ENCODE measurements at regions not wholly inside any gene's neighbourhood (a gene's known extent, or its start where the extent isn't known, plus 50 kb on each side); places are given as distances from the start of the nearest gene placed in this dataset.

DNA sequence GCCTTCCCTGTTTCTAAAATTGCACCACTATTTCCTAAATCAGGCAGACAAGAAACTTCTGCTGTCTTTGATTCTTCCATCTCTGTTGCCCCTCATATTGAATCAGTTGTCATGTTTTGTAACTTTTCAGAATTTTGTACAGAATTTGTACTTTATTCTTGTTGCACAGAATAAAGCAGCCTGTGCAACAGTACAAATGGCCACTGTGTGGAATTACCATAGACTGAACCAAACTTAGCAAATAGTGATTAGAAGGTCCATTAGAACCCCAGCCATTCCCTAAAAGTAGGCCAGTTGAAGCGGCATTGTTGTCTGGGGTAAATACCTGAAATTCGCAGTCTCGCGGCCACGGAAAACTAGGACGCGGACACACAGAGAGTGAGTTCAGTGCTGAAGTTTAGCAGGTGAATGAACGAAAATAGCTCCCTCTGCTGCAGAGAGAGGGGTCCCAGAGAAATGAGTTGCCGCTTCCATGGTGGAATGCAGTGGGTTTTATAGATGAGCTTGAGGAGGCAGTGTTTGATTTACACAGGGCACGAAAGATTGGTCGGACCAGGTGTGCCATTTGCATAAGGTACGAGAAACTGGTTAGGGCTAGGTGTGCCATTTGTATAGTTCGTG, 71.8 kb downstream of the C4orf33 start:
- DNase-seq, result no peak

DNA sequence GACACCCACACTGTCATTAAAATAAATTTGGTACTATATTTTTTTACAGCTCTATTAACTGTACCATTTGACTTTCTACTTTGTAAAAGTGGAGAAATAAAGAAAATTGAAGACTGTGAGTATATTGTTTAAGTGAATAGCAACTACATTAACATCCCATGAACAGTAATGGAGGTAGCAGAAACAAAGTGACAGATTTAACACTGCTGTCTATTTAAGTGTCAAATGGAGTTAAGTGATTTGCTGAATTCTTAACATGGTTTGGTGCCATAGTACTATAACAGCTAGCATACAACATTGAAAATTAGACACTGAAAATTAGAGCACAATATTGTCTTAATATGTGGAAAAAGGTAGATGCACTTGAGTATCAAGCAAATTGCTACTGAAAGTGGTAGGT, 76.2 kb downstream of the C4orf33 start:
- no peak for DNase-seq

DNA sequence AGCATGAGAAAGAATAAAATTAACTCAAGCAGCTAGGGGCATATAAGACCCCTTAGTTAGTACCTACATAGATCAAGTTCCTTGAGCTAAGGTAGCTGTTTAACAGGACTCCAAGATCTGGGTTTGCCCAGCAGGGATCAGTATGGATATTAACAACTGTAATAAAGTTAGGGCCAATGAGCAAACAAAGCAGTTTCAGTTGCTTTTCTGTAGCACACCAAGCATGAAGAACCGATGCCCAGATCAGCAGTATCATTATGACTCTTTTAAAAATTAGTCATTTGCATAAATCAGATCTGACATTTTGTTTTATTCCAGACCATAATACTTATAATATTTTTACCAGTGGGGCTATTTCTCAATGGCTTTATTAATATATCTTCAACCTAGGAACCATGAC, 80.9 kb downstream of the C4orf33 start:
- DNase-seq, result no peak

DNA sequence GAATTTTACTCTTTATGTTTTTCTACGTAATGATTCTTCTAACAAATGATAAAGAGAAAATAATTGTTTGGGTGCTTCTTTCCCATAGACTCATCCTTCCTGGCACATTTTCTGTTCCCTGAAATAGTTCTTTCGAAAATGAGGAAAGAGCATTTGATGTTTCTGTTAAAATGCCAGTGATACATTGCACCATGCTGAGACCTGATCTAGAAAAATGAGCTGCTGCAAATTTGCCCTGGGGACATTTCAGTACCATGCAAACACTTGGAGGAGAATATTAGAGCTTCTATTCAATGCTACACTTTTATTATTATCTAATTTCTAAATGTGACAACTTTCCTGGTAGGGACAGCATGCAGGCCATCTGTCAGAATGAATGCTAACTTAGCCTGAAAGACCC, 83.3 kb downstream of the C4orf33 start:
- DNase-seq, result no peak

DNA sequence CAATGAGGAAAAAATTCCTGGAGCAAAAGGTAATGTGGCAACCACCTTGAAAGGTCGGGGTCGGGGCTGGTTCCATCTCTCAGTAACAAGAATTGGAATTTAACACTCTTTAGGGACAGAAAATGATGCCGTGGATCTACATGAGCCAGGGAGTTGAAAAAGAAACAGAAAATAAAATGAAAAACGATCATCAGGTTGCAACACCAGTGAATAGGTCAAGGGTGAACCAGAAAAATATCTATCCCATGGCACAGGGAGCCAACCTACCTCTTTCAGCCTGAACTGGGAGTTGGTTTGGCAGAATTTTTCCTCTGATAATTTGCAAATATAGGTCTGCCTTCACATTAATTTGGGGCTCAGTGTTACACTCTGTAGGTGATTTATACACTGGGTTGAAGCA, 93.7 kb downstream of the C4orf33 start:
- no peak for DNase-seq

DNA sequence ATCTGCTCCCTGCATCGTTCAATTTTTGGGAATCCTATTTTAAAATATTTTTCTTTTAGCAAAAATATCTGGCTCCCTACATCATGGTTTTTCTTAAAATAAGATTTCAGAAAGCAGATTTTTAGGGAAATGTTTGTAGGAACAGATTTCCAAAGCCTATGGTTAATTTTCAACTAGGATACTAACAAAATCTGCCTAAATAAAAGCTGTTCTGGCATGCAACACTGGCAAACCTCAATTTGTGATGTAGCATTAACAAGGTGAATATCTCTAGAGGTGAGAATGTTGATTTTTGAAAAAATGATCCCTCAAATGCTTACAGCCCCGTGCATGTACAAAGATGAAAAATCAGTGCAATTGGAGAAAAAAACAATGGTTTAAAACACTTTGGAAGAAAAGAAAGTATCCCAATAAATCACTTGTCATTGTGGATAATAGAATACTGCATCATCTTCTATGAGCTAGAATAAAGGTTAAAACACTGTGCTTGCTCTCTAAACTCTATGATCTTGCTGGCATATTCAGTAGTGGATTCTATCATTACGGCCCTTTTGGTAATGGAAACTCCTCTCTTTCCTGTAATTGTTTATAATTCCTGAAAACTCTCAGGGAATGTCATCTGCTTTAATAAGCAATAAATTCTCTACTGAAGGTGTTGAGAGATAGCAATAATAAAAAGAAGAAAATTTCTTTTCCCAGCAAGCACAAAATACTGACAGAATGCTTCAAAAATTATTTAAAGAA, 97.6 kb downstream of the C4orf33 start:
- no peak for DNase-seq

DNA sequence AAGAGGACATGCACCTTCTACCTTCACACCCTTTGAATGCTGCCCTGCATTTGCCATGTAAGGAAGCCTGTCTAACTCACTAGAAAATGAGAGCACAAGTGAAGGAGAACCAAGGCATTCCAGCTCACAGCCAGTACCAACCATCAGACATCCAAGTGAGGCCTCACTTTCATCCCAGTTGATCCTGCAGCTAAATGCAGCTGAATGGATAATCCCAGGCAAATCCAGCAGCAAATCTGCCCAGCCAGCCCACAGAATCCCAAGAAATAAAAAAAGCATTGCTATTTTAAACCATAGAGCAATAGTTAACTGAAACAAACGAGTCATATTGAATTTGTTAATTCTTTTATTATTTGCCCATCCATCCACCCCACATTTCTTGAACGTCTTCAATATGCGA, 112.5 kb downstream of the C4orf33 start:
- no peak for DNase-seq

DNA sequence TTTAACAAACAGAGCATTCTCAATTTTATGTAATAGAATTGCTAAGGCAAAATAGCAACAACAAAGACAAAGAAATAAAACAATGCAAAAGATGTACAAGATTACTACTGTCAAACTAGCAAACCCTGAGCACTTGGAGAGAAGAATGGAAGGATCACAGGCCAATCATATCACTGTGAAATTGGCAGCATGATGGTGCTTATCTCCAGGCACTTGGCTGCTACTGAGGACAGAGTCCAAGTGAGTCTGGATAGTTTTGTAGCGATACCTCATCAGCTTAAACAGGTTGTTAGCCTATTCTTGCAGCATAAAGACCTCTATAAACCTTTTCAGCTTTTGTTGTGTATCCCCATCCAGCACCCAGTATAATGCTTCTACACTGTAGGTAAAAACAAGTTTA, 117.7 kb downstream of the C4orf33 start:
- no peak for DNase-seq

DNA sequence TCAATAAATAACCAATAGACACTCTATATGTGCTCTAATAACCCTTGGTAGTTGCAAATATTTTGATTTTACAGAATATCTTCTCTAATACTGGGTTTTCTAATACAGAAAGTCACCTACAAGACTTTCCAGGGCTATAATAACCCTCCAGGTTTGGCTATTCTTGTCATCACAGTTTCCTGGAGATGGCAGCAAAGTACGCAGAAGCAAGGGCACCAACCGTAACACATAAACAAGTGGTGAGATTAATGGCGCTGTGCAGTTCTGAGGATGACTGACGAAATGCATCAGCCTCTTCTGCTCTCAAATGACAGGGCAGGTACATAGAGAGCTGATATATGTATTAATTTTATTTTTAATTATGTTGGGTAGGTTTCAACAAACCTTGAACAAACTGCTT, 122.4 kb downstream of the C4orf33 start:
- DNase-seq, result no peak

DNA sequence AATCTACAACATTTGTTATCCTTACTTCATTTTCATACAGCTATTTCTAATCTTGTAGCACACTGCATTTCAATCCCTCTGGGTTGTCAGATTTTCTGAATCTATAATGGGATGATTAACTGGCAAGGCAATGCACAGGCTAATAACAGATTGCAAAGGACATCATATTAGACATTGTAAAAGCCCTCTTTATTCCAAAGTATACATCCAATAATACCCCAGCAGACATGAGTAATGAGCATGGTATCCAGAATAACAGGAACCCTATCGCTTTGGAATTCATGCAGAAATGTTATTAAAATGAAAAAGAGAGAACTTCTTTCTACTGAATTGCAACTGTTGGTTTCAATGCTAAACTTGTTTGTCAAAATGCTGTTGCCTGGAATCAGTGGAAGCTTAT, 122.9 kb downstream of the C4orf33 start:
- no peak for DNase-seq

DNA sequence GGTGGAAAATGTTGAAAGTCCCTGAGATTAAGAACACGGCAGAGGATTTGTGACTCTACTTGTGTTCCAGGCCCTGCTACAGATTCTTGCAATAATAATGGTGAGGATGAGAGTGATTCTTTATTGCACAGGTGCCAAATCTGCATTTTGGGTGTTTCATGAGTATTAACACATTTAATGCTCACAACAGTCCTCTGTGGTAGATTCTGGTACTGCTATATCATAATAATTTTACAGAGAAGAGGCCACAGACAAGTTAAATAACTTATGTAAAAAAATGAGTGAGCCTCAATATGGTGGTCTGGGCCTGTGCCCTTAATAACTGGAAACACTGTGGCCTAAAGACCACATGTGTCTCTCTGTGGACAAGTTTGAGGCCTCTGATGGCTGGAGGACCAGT, 124.3 kb downstream of the C4orf33 start:
- no peak for DNase-seq

DNA sequence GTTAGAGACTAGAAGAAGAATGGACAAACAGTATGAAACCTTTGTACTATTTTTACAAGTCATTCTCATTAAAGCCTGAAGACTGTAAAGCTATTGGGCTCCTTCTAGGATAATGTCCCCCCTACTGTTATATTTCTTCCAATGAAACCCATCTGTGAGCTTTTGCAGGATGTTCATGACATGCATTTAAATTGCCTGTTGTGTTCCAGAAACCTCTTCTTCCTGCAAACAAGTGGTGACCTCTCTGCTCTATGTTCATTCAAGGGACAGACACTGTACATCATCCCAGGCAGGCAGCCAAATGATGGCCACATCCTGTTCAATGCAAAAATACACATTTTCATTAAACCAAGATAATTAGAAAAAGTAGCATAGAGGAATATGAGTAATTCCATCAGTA, 128.0 kb downstream of the C4orf33 start:
- no peak for DNase-seq

DNA sequence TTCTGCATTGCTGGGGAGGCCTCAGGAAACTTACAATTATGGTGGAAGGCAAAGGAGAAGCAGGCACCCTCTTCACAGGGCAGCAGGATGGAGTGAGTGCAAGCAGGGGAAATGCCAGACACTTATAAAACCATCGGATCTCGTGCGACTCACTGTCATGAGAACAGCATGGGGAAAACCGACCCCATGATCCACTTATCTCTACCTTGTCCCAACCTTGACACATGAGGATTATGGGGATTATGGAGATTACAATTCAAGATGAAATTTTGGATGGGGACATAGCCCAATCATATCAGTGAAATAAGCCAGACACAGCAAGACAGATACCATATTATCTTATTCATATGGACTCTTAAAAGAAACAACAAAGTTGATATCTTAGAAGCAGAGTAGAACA, 134.9 kb downstream of the C4orf33 start:
- DNase-seq, result no peak

DNA sequence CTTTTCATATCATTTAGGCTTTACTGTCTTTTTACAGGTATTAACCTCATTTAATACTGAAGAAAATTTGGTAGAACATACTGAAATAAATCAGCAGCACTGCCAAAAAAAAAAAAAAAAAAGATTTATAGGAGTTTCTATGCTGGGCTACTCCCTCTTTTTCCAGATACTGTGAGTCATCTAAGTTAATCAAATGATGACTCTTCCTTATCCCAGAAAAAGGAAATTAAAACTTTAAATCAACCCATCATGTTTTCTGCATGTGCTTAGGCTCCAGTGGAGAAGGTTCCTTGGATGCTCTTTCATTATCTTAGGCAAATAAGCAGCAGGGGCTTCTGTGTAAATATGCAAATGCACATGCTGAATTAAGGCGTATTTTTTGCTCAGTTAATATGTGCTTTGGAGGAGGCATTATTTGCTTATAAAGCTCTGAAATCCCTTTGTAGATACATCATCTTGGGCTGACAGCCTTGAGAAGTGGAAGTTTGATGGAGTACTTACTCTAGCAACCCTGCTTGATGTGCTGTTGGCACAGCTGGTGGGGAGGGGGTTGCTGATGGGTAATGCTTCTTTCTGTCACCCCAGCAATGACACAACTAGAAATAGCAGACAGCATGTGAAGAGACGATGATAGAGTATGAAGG, 136.1 kb downstream of the C4orf33 start:
- DNase-seq, result no peak

DNA sequence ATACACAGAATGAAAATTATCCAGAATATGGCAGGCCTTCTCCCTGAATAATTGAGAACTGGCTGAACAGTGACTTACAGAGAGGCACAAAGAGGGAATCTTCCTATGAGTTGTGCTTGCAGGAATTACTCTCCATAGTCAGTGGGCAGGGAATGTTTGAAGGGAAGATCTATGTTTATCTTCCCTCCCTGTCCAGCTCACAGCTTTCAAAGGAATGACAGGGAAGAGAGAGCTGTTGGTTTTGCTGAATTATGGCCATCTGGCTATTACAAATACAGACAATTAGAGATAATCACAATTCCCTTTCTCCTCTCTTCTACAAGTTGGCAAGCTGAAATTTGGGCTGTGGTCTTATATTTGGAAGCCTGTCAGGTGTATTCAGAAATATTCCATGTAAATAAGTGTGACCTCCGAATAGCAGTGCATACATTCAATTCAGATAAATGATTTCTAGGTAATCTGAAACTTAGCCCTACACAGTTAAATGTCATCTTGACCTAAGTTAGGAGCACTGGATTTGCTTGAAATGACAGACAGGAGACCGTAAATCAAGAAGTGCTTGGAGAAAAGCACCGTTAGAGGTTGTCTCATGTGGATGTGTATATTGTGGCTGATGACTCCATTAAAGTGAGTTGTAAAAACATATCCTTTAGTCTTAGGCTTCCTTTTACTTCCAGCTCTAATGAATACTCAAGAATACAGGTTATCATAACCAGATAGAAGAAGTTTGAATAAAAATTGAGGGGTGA, 136.8 kb downstream of the C4orf33 start:
- DNase-seq, result no peak

DNA sequence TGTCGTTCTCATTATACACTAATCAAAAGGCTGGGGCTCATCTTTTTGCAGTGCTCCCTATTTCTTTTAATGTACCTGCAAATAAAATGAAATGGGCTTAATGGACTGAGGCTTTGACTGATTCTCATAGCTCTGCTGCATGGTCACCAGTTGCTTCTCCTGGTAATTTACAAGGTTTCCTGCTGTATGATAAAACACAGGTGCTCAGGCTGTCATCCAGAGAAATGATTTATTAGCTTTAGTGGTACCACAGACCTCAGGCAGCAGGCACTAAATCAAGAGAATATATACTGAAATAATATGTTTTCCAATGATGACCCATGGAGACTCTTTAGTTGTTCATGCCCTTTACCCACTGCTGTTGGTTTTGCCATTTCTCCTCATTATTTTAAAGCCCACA, 137.7 kb downstream of the C4orf33 start:
- no peak for DNase-seq

DNA sequence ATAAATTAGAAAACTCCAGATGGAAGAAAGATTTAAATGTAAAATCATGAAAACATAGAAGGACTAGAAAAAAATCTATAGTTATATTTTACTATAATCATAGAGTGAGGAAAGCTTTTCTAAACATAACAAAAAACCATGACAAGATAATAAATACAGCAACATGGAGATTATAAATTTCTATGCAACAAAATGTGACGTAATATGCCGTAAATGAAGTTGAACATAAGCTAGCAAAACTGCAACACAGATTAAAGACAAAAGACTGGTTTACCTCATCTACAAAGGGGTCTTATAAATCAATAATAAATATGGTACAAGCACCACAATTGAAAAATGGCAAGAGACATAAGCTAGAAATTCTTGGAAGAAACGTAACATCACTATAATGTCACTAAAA, 140.4 kb downstream of the C4orf33 start:
- no peak for DNase-seq

DNA sequence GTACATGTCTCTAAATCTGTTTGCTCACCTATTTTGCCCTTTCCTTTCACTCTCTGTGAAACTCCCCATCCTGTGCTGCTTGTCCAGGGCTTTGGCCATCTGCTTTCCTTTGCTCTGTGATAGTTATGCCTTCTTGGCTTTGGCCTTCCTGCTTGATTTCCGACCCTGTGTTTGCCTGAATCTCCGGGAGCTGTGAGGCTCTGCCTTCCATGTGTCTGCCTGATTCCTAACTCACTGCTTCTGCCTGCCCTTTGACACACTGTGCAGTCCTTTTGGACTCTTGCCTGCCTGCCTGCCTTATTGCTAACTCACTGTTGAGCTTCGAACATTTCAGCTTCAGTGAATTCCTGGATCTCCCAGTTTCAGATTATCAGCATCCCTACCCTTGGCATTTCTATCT, 143.1 kb downstream of the C4orf33 start:
- no peak for DNase-seq

DNA sequence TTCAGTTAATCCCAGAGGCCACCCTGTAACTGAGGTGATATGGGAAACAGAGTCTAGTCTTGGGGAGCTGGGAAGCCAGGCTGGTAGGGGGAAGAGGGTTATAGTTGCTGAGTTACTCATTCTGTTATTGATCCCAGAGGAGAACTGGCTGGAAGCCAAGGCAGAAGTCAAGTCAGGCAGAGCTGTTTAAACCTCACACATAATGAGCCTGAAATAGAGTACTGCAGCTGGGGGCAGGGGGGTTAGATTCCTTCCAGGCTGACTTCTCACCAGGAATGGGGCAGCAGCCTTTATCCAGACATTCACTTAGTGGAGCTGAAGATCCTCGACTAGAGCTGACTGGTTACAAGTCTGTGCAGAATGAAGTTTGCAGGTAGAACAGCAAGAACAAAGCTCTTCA, 144.9 kb downstream of the C4orf33 start:
- no peak for DNase-seq

DNA sequence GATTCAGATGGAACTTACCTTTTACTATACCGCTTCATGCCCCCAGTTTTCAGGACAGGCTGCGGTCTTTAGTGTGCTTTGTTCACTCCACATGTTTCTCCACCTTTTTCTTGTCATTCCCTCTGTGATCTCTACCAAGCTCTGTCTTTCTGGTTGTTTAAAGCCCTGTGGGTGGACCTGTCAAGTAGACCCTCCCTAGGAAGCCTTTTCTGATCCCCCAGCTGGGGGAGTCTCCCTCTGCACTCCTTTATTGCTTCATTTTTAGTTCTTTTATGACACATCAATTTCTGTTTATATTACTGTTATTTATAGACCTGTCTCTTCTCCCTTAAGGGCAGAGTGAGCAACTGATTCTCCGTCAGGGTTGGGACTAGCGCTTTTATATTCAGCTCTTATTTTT, 150.2 kb downstream of the C4orf33 start:
- no peak for DNase-seq

DNA sequence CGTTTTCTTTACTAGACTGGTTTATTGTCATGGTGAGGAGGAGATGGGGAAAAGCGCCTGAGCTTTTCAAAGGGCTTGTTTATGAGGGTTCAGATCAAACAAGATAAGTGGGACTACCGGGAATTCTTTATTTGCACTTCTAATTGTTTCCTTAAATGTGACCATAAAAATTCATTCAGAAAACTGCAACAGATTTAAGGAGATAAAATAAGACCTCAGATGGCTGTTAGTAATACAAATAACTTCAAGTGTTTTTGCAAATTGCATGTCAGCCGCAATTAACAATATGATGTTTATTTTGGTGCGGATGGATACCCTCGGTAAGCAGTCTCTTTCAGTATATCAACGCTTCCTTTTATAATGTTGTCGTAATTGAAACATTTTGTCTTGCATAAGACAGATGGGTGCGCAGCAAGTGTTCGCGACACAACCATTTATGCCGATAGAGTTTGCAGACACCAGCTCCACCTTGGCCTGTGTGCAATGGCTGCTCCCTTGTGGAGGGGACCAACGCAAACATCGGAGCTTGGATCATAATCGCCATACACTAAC, 151.0 kb downstream of the C4orf33 start:
- DNase-seq, result no peak

DNA sequence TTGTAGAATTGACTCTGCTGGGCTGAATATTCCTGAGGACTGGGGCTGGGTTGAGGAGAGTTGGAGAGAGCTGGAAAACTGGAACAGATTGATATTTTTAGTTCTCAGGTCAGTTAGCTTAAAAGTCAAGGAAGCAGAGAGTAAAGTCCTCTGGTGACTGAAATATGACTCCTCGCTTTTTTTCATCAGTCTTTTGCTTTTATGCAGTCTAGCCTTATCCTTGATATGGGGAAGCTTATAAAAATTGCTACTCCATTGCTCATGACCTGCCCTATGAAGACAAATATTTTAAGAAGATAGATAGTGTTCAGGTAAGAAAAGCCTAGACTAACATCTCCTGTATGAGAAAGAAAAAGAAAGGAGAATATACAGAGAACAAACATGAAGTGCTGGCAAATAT, 152.7 kb downstream of the C4orf33 start:
- no peak for DNase-seq

DNA sequence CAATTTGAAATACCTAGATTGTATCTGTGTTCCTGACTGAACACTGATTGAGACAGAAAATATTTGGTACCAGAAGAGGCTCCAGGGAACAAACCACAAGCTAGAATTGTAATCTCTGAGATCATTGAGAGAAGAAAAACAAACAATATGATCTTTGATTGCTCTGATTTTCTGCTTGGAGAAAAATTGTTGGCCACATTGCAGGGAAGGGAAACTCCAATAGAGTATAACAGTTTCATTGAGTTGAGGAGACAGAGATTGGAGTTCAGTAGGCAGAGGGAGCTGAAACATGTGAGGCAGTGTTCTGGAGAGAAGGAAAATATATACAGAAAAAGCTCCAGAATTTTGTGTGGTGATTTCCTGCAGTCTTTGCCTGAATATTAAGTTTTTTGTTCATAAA, 158.2 kb downstream of the C4orf33 start:
- no peak for DNase-seq

DNA sequence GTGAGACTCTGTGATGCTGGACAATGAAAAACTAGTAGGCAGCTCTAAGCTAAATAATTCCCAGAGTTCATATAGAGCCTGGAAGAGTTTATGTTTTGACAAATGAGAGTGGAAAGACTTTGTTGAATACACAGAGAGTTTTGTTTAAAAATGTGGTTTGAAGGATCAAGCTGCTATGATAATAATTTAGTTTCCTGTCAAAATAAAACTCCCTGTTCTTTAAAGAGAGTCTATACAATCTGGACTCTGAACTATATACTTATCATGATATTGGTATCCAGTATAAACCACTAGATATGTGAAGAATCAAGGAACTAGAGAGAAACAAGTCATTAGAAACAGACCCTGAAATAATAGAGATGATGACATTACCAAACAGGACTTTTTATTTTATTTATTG, 158.6 kb downstream of the C4orf33 start:
- DNase-seq, result no peak

All from activated T-cell treated with anti-CD3 and anti-CD28 coated beads for 4 hours (primary cell).